Mucosa of descending colon (tissue), 3 donors: ENCODE measurements at regions not wholly inside any gene's neighbourhood (a gene's known extent, or its start where the extent isn't known, plus 50 kb on each side); places are given as distances from the start of the nearest gene placed in this dataset.

Source experiments
- ATAC-seq: fragments of 200-7000 bp; cut with Tn5 transposase; one replicate; pipeline ENCODE4 v1.9.1; 2020; ENCODE audit warnings: mild to moderate bottlenecking, moderate library complexity
- DNase-seq, 3 donors: peaks; one replicate each; pipeline ENCODE4 v3.0.0-alpha.2; 2020
- H3K36me3 ChIP-seq: fragments of 200-600 bp; one replicate; pipeline ENCODE4 v1.8.0; 2021; ENCODE audit warnings: low read depth, mild to moderate bottlenecking
- H3K4me1 ChIP-seq: fragments of 200-600 bp; one replicate; pipeline ENCODE4 v1.8.0; 2021; ENCODE audit warnings: low read depth, mild to moderate bottlenecking
- H3K4me3 ChIP-seq: fragments of 200-600 bp; one replicate; pipeline ENCODE4 v1.8.0; 2021; ENCODE audit warnings: mild to moderate bottlenecking
- H3K9me3 ChIP-seq: fragments of 200-600 bp; one replicate; pipeline ENCODE4 v1.8.0; 2021; ENCODE audit warnings: mild to moderate bottlenecking
- intact Hi-C, 2 donors: fragments of 100-400 bp; cut with DNase I in 1 of 2; cut with micrococcal nuclease in 1 of 2; formaldehyde crosslinking; loops; one replicate each; pipeline versions ENCODE4 v1.11.0 to v1.11.1; 2022; cut with DNase I, micrococcal nuclease
- TF ChIP-seq, protein P1 (sequence below): fragments of 200-600 bp; IDR thresholded peaks from one replicate; pipeline ENCODE4 v1.8.0; 2022; ENCODE audit warnings: antibody characterized with exemption, mild to moderate bottlenecking
- donor health status: DM: no; HTN: no; CAD: no; lungs with moderate emphysema.
- donor health status: DM: no; HTN: no; CAD: no.
- donor health status: DM: no; HTN: yes; CAD: no.

DNA sequence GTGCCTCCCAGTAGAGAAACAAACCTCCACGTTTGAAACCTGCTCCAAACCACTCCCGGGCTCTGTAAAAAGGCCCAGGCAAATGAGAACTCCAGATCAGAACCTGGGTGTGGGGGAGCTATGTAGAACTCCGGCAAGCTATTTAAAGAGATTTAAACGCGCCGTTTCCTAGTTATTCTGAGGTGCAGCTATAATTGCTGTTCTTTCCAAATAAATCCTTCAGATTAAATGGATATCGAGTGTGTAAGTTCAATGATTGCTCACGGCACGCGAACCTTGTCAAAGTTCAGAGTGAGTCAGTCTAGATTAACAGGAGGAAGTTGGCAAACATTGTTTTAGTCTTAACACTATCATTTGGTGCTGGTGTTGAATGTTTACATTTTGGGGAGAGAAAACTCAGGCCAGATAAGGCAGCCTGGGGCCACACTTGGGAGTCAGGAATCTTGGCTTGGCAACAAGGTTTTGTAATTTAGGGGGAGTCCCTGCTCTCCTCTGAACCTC is 92.9 kb upstream of the SALL1 start:
- ATAC-seq (peak; percentile 92), DNase-seq (peak in 1 of 3 donors; percentile 51)
- TF ChIP-seq, protein P1, sequence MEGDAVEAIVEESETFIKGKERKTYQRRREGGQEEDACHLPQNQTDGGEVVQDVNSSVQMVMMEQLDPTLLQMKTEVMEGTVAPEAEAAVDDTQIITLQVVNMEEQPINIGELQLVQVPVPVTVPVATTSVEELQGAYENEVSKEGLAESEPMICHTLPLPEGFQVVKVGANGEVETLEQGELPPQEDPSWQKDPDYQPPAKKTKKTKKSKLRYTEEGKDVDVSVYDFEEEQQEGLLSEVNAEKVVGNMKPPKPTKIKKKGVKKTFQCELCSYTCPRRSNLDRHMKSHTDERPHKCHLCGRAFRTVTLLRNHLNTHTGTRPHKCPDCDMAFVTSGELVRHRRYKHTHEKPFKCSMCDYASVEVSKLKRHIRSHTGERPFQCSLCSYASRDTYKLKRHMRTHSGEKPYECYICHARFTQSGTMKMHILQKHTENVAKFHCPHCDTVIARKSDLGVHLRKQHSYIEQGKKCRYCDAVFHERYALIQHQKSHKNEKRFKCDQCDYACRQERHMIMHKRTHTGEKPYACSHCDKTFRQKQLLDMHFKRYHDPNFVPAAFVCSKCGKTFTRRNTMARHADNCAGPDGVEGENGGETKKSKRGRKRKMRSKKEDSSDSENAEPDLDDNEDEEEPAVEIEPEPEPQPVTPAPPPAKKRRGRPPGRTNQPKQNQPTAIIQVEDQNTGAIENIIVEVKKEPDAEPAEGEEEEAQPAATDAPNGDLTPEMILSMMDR = no peak
- Histone ChIP-seq H3K4me1 (peaks cover 10% of the 10 kb centered on the region), H3K4me3 (no peak overlapping the region), H3K36me3 (no peaks in the 10 kb centered on the region), H3K9me3 (no peaks in the 10 kb centered on the region)
- intact Hi-C loops = no loop called here

- no peaks in the 10 kb centered on the region for H3K9me3 ChIP-seq
- no peak overlapping the region for H3K4me3 ChIP-seq
- no peak for DNase-seq
- peaks cover 10% of the 10 kb centered on the region for H3K4me1 ChIP-seq
- H3K36me3 ChIP-seq = no peaks in the 10 kb centered on the region
- intact Hi-C loops = no loop called here
- TF ChIP-seq, protein P1 = no peak
- ATAC-seq = no peak
Observed at GRCh38 chr16:51242296-51242994, 91.4 kb upstream of the SALL1 start.

DNA sequence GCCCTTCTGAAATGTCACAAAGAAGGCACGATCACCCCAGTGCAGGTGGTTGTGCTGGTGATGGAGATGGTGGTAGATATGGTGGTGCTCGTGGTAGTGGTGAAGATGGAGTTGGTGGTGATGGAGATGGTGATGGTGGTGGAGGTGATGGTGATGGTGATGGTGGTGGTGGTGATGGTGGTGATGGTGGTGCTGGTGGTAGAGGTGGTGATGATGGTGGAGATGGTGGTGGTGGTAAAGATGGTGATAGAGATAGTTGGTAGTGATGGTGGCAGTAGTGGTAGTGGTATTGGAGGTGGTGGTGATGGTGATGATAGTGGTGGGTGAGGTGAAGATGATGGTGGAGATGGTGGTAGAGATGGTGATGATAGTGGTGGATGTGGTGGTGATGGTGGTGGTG is 88.1 kb upstream of the SALL1 start:
- intact Hi-C loops = no loop called here

DNA sequence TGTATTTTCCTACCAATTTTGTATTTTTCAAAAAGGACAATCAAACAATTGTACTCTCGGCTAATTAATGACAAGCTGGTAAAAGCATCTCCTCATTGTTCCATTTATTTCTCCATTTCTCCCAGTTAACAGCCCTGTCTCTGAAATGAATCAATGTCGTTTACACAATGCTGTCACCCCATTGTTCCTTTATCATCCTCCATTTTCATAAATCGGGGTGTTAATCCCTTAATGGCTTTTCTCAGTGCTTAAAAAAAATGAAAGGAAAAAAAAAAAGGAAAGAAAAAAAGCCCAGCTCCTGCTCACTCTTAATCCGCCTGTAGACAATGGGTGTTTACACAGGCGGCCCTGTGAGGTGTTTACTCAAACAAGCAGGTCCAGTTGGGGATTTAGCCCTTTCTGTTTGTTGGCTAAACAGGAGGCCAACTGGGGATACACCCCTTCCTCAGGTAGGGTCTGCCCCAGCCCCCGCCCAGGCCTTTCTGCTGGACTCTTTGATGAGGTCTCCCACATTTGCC is 86.8 kb upstream of the SALL1 start:
- ATAC-seq = no peak

More for the DNA sequence above, 88.1 kb upstream of the SALL1 start:
- Histone ChIP-seq H3K36me3 (no peaks in the 10 kb centered on the region), H3K4me3 (no peak overlapping the region), H3K9me3 (no peaks in the 10 kb centered on the region), H3K4me1 (peaks cover 6% of the 10 kb centered on the region)
- DNase-seq (no peak), ATAC-seq (no peak)
- TF ChIP-seq, protein P1 = no peak

DNA sequence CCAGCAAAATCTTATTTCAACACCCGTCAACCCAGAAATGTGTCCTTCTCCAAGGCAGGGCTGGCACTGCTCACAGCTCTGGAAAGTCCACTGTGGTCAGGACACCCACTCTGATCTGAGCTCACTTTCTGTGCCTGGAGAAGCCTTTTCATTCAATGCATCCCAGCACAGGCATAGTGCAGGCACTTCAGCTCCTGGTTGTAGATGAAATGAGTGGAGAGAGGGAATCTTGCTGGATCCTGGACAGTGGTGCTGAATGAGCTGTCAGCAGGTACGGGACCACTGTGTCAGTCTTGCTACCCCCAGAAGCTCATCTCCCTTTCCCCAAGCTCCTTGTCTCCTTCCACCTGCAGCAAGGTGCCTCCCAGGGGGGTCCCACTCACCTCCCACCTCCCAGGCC is 86.1 kb upstream of the SALL1 start:
- Histone ChIP-seq H3K36me3 (no peaks in the 10 kb centered on the region), H3K4me3 (no peak overlapping the region), H3K4me1 (no peaks in the 10 kb centered on the region), H3K9me3 (no peaks in the 10 kb centered on the region)
- intact Hi-C loops = no loop called here
- DNase-seq = no peak
- no peak for ATAC-seq
- TF ChIP-seq, protein P1 = no peak

More for the DNA sequence above, 86.8 kb upstream of the SALL1 start:
- intact Hi-C loops = no loop called here
- TF ChIP-seq, protein P1 = no peak
- Histone ChIP-seq H3K4me1 (no peaks in the 10 kb centered on the region), H3K9me3 (no peaks in the 10 kb centered on the region), H3K36me3 (no peaks in the 10 kb centered on the region), H3K4me3 (no peak overlapping the region)
- no peak for DNase-seq
